Adrenal gland (tissue), 9 donors: ENCODE measurements at regions not wholly inside any gene's neighbourhood (a gene's known extent, or its start where the extent isn't known, plus 50 kb on each side); places are given as distances from the start of the nearest gene placed in this dataset.

Source experiments
- DNase-seq, 7 donors: peaks; one replicate each; pipeline ENCODE4 v3.0.0-alpha.2; 2019 to 2020
- H3K27ac ChIP-seq, 5 donors: fragments of 200-600 bp; sonication (generic) in 4 of 5; 1 replicate in 3 of 5; 2 replicates in 2 of 5; pipeline versions ENCODE4 v1.5.1 to v1.8.0; 2016 to 2020; ENCODE audit warnings: mild to moderate bottlenecking in 1 of 5
- H3K27me3 ChIP-seq: fragments of 200-600 bp; 2 replicates; pipeline ENCODE4 v1.8.0; 2021
- H3K36me3 ChIP-seq, 2 donors: fragments of 200-600 bp; replicated peaks in 1 of 2; 1 replicate in 1 of 2; 2 replicates in 1 of 2; pipeline versions ENCODE4 v1.5.1 to v1.8.0; 2018 to 2022
- H3K4me1 ChIP-seq, 2 donors: fragments of 200-600 bp; replicated peaks in 1 of 2; 1 replicate in 1 of 2; 2 replicates in 1 of 2; pipeline versions ENCODE4 v1.5.1 to v1.8.0; 2018 to 2021
- H3K4me3 ChIP-seq, 4 donors: fragments of 200-600 bp; sonication (generic) in 3 of 4; one replicate each; pipeline ENCODE4 v1.5.1; 2016 to 2018
- H3K9me3 ChIP-seq, 3 donors: fragments of 200-600 bp; sonication (generic) in 1 of 3; replicated peaks in 1 of 3; 1 replicate in 2 of 3; 2 replicates in 1 of 3; pipeline versions ENCODE4 v1.5.1 to v1.8.0; 2016 to 2021
- CTCF ChIP-seq, 6 experiments: fragments of 450-650 bp in 4 of 6; fragments of 200-600 bp in 2 of 6; sonication (generic) in 1 of 6; IDR thresholded peaks; 1 replicate in 5 of 6; 2 replicates in 1 of 6; pipeline versions ENCODE4 v1.5.1 to v1.8.0; 2016 to 2021; ENCODE audit warnings: antibody characterized with exemption in 6 of 6, mild to moderate bottlenecking in 2 of 6, moderate library complexity in 1 of 6
- POLR2A ChIP-seq, 2 donors: fragments of 450-650 bp; IDR thresholded peaks; one replicate each; pipeline ENCODE4 v1.6.1; 2017; ENCODE audit warnings: antibody characterized with exemption in 2 of 2, mild to moderate bottlenecking in 2 of 2, moderate library complexity in 1 of 2
- WGBS, 4 donors: extraction: QIAGEN DNeasy Blood & Tissue Kit in 2 of 4; methylation state at CpG; one replicate each; pipeline versions ENCODE4 v1.1.5 to v1.1.7; 2013 to 2017; 5-methylcytosine and 5-hydroxymethylcytosine counted together
- intact Hi-C, 2 donors: fragments of 100-400 bp; cut with DNase I; formaldehyde crosslinking; loops; one replicate each; pipeline versions ENCODE4 v1.14.1 to v1.15.0; 2022 to 2023
- donor health status: healthy with polysubstance abuse.
- donor health status: Bipolar disorder and iron deficiency.
- donor health status: DM: yes; HTN: yes; CAD: no.
- donor health status: DM: no; HTN: no; CAD: no.
- donor health status: DM: no; HTN: no; CAD: no.

- Histone ChIP-seq H3K27me3 (no peaks in the 10 kb centered on the region), H3K4me3 (no peak overlapping the region), H3K27ac (no peak overlapping the region), H3K9me3 (no peaks in the 10 kb centered on the region), H3K4me1 (no peaks in the 10 kb centered on the region), H3K36me3 (no peaks in the 10 kb centered on the region)
- DNase-seq: no peak
- intact Hi-C loops: no loop called here
- 20 to 30% (median 25%) methylated on average over 7 of the region's 7 CpGs for WGBS, 4 donors
- peak in 3 of 6 experiments; percentile 18 to 39 (median 22) for TF ChIP-seq CTCF (IDR thresholded peaks at IDR 0.05)
- no peak for TF ChIP-seq POLR2A (IDR thresholded peaks at IDR 0.05)
These were observed 602.8 kb downstream of the ALG10 start for GRCh38 chr12:34625116-34625515.

- DNase-seq: no peak
- no peaks in the 10 kb centered on the region for H3K27me3 ChIP-seq
- no peaks in the 10 kb centered on the region for H3K9me3 ChIP-seq
- intact Hi-C loops: no loop called here
- no peaks in the 10 kb centered on the region for H3K36me3 ChIP-seq
- no peaks in the 10 kb centered on the region for H3K4me1 ChIP-seq
- no peak overlapping the region for H3K27ac ChIP-seq
- no peak overlapping the region for H3K4me3 ChIP-seq
- WGBS, 4 donors: 52 to 67% (median 56%) methylated on average over 5 of the region's 5 CpGs
- no peak for TF ChIP-seq POLR2A (IDR thresholded peaks at IDR 0.05)
- no peak for TF ChIP-seq CTCF (IDR thresholded peaks at IDR 0.05)
These were observed 604.3 kb downstream of the ALG10 start for GRCh38 chr12:34626363-34627157.
